Parathyroid adenoma (tissue), 2 donors: ENCODE measurements at regions not wholly inside any gene's neighbourhood (a gene's known extent, or its start where the extent isn't known, plus 50 kb on each side); places are given as distances from the start of the nearest gene placed in this dataset.
A peak's percentile ranks its signal among the peaks of the same experiment; 100 is the strongest.

ENCODE experiments used
- H2AFZ ChIP-seq: fragments of 300-600 bp; sonication (generic); one replicate; pipeline ENCODE4 v1.7.0; 2017; ENCODE audit warnings: antibody characterized with exemption, mild to moderate bottlenecking
- H3K27ac ChIP-seq: fragments of 300-600 bp; sonication (generic); one replicate; pipeline ENCODE4 v1.7.0; 2017
- H3K27me3 ChIP-seq: fragments of 300-600 bp; sonication (generic); one replicate; pipeline ENCODE4 v1.7.0; 2017; ENCODE audit warnings: low read length; ENCODE audit not compliant: control insufficient read depth, insufficient read depth
- H3K36me3 ChIP-seq: fragments of 300-600 bp; sonication (generic); one replicate; pipeline ENCODE4 v1.7.0; 2017; ENCODE audit warnings: low read length; ENCODE audit not compliant: control insufficient read depth, insufficient read depth
- H3K4me1 ChIP-seq: fragments of 300-600 bp; sonication (generic); one replicate; pipeline ENCODE4 v1.7.0; 2017; ENCODE audit warnings: control low read depth
- H3K4me2 ChIP-seq: fragments of 300-600 bp; sonication (generic); one replicate; pipeline ENCODE4 v1.7.0; 2017; ENCODE audit warnings: low read length
- H3K4me3 ChIP-seq: fragments of 300-600 bp; sonication (generic); one replicate; pipeline ENCODE4 v1.7.0; 2017; ENCODE audit warnings: low read depth, low read length
- H3K79me2 ChIP-seq: fragments of 300-600 bp; sonication (generic); one replicate; pipeline ENCODE4 v1.7.0; 2017; ENCODE audit warnings: control low read depth
- H3K9ac ChIP-seq: fragments of 300-600 bp; sonication (generic); one replicate; pipeline ENCODE4 v1.7.0; 2017; ENCODE audit warnings: mild to moderate bottlenecking
- H3K9me3 ChIP-seq: fragments of 300-600 bp; sonication (generic); one replicate; pipeline ENCODE4 v1.7.0; 2017; ENCODE audit warnings: low read length; ENCODE audit not compliant: control insufficient read depth
- CTCF ChIP-seq: fragments of 300-600 bp; sonication (generic); IDR thresholded peaks from one replicate; pipeline ENCODE4 v1.7.0; 2017; ENCODE audit warnings: antibody characterized with exemption, mild to moderate bottlenecking
- donor health status: primary hyperparathyroidism.

GRCh38 chr2:44051593-44052347 lies 56.0 kb upstream of the LRPPRC start:
- Histone ChIP-seq H3K27ac (peak overlapping the region; percentile 20), H3K36me3 (no peaks in the 10 kb centered on the region), H3K9me3 (no peaks in the 10 kb centered on the region), H3K27me3 (no peaks in the 10 kb centered on the region), H3K9ac (no peak overlapping the region), H3K79me2 (no peaks in the 10 kb centered on the region), H3K4me1 (peaks cover 37% of the 10 kb centered on the region), H2AFZ (peak overlapping the region; percentile 84), H3K4me2 (no peak overlapping the region), H3K4me3 (no peak overlapping the region)
- TF ChIP-seq CTCF: no peak

GRCh38 chr2:44052584-44052983 lies 56.8 kb upstream of the LRPPRC start:
- peak overlapping the region; percentile 69 for H2AFZ ChIP-seq
- H3K4me1 ChIP-seq: peaks cover 43% of the 10 kb centered on the region
- H3K27me3 ChIP-seq: no peaks in the 10 kb centered on the region
- no peak overlapping the region for H3K4me2 ChIP-seq
- H3K79me2 ChIP-seq: no peaks in the 10 kb centered on the region
- peak overlapping the region; percentile 87 for H3K27ac ChIP-seq
- no peak overlapping the region for H3K4me3 ChIP-seq
- TF ChIP-seq CTCF: no peak
- H3K36me3 ChIP-seq: no peaks in the 10 kb centered on the region
- no peaks in the 10 kb centered on the region for H3K9me3 ChIP-seq
- H3K9ac ChIP-seq: no peak overlapping the region

GRCh38 chr2:44053052-44053451 lies 57.3 kb upstream of the LRPPRC start:
- no peak overlapping the region for H3K4me2 ChIP-seq
- no peak for TF ChIP-seq CTCF
- H3K27ac ChIP-seq: peak overlapping the region; percentile 87
- H3K79me2 ChIP-seq: no peaks in the 10 kb centered on the region
- H3K36me3 ChIP-seq: no peaks in the 10 kb centered on the region
- no peaks in the 10 kb centered on the region for H3K27me3 ChIP-seq
- no peak overlapping the region for H3K9ac ChIP-seq
- no peaks in the 10 kb centered on the region for H3K9me3 ChIP-seq
- H2AFZ ChIP-seq: peak overlapping the region; percentile 69
- H3K4me1 ChIP-seq: peaks cover 47% of the 10 kb centered on the region
- no peak overlapping the region for H3K4me3 ChIP-seq

GRCh38 chr2:44053456-44053855 lies 57.7 kb upstream of the LRPPRC start:
- no peaks in the 10 kb centered on the region for H3K27me3 ChIP-seq
- H3K4me3 ChIP-seq: no peak overlapping the region
- H2AFZ ChIP-seq: peak overlapping the region; percentile 69
- H3K79me2 ChIP-seq: no peaks in the 10 kb centered on the region
- no peaks in the 10 kb centered on the region for H3K9me3 ChIP-seq
- H3K36me3 ChIP-seq: no peaks in the 10 kb centered on the region
- peaks cover 49% of the 10 kb centered on the region for H3K4me1 ChIP-seq
- H3K4me2 ChIP-seq: peak overlapping the region; percentile 12
- H3K27ac ChIP-seq: peak overlapping the region; percentile 87
- TF ChIP-seq CTCF: no peak
- H3K9ac ChIP-seq: no peak overlapping the region

GRCh38 chr2:44055229-44055628 lies 59.4 kb upstream of the LRPPRC start:
- H3K4me3 ChIP-seq: no peak overlapping the region
- no peaks in the 10 kb centered on the region for H3K9me3 ChIP-seq
- no peak overlapping the region for H3K9ac ChIP-seq
- H3K79me2 ChIP-seq: no peaks in the 10 kb centered on the region
- H3K4me2 ChIP-seq: peak overlapping the region; percentile 2
- TF ChIP-seq CTCF: peak; percentile 41
- peak overlapping the region; percentile 52 for H2AFZ ChIP-seq
- peak overlapping the region; percentile 87 for H3K27ac ChIP-seq
- no peaks in the 10 kb centered on the region for H3K36me3 ChIP-seq
- H3K4me1 ChIP-seq: peaks cover 49% of the 10 kb centered on the region
- H3K27me3 ChIP-seq: no peaks in the 10 kb centered on the region
